Endodermal cell (in vitro differentiated cells): ENCODE measurements at regions not wholly inside any gene's neighbourhood (a gene's known extent, or its start where the extent isn't known, plus 50 kb on each side); places are given as distances from the start of the nearest gene placed in this dataset.
"Not testable (repeated sequence)": the region's sequence is repeated elsewhere in the genome, so short reads cannot be mapped to it uniquely, and the experiment has no call there.

Experiments
- DNase-seq: peaks from one replicate; pipeline ENCODE4 v3.0.0-alpha.2; 2017
- H3K27ac ChIP-seq: 2 replicates; pipeline ENCODE4 v1.5.1; 2013; ENCODE audit warnings: mild to moderate bottlenecking, low read depth, low read length, moderate library complexity
- H3K27me3 ChIP-seq: 2 replicates; pipeline ENCODE4 v1.6.1; 2013; ENCODE audit warnings: mild to moderate bottlenecking, low read length, moderate library complexity; ENCODE audit not compliant: insufficient read depth, control insufficient read depth, poor library complexity, severe bottlenecking
- H3K36me3 ChIP-seq: 2 replicates; pipeline ENCODE4 v1.7.0; 2013; ENCODE audit warnings: mild to moderate bottlenecking, low read length, moderate library complexity; ENCODE audit not compliant: control insufficient read depth, insufficient read depth
- H3K4me1 ChIP-seq: one replicate; pipeline ENCODE4 v1.7.0; 2013; ENCODE audit warnings: low read length; ENCODE audit not compliant: control insufficient read depth, insufficient read depth
- H3K4me3 ChIP-seq: 2 replicates; pipeline ENCODE4 v1.5.1; 2013; ENCODE audit warnings: mild to moderate bottlenecking, low read length, moderate library complexity
- H3K9ac ChIP-seq: 2 replicates; pipeline ENCODE4 v1.6.1; 2013; ENCODE audit warnings: mild to moderate bottlenecking, low read length, moderate library complexity; ENCODE audit not compliant: poor library complexity, severe bottlenecking; ENCODE audit errors: extremely low read depth
- H3K9me3 ChIP-seq: 2 replicates; pipeline ENCODE4 v1.6.1; 2013; ENCODE audit warnings: mild to moderate bottlenecking, low read length, moderate library complexity; ENCODE audit not compliant: control insufficient read depth
- H3K27ac Mint-ChIP-seq: 2 replicates; pipeline ENCODE4 v1.8.0; 2020; ENCODE audit warnings: mixed read lengths
- H3K27me3 Mint-ChIP-seq: 2 replicates; pipeline ENCODE4 v1.8.0; 2021; ENCODE audit warnings: mild to moderate bottlenecking, mixed read lengths; ENCODE audit not compliant: insufficient read depth
- H3K36me3 Mint-ChIP-seq: 2 replicates; pipeline ENCODE4 v1.8.0; 2020; ENCODE audit warnings: low read depth, mixed read lengths
- H3K4me1 Mint-ChIP-seq: 2 replicates; pipeline ENCODE4 v1.8.0; 2020; ENCODE audit warnings: mixed read lengths
- H3K4me3 Mint-ChIP-seq: 2 replicates; pipeline ENCODE4 v1.8.0; 2020; ENCODE audit warnings: mild to moderate bottlenecking, moderate library complexity, mixed read lengths
- H3K9me3 Mint-ChIP-seq: 2 replicates; pipeline ENCODE4 v1.8.0; 2020; ENCODE audit warnings: mild to moderate bottlenecking, mixed read lengths
- CTCF ChIP-seq: fragments of 200-600 bp; sonication (generic); conservative IDR thresholded peaks from 2 replicates; pipeline ENCODE4 v1.5.0; 2021; ENCODE audit warnings: antibody characterized with exemption, mild to moderate bottlenecking
- WGBS, 2 experiments: methylation state at CpG; one replicate each; pipeline versions ENCODE4 v1.1.5 to v1.1.7; 2013; ENCODE audit warnings: missing lambda C conversion rate in 2 of 2, mixed read lengths in 1 of 2; ENCODE audit not compliant: insufficient coverage in 1 of 2, insufficient read length in 1 of 2; 5-methylcytosine and 5-hydroxymethylcytosine counted together

DNA sequence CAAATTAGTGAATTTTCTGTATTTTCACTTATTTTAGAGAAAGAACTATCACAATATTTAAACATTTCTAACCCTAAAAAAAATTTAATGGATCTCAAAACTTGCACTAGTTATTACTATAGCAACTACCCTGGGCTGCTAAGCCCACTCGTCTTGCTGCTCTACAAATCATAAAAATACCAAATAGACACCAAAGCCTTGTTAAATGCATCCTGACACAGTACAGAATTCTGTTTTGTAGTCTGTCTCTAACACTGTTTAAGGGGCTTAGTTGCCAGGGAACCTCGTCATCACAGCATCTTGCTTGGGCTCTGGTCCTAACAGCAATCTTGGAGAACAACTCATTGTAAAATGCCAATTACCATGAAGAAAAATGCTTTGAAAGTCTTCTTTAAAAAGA, 56.9 kb upstream of the MBOAT1 start:
- 90 to 100% methylated on average over 1 to 2 of the region's 2 CpGs for WGBS, 2 experiments
- H3K4me3 ChIP-seq, result no peak overlapping the region
- H3K4me3 Mint-ChIP-seq, result no peak overlapping the region
- no peak overlapping the region for H3K27ac ChIP-seq
- H3K27me3 ChIP-seq, result no peaks in the 10 kb centered on the region
- H3K4me1 Mint-ChIP-seq, result peaks cover 32% of the 10 kb centered on the region
- no peaks in the 10 kb centered on the region for H3K36me3 ChIP-seq
- DNase-seq, result no peak
- no peaks in the 10 kb centered on the region for H3K36me3 Mint-ChIP-seq
- no peak overlapping the region for H3K9ac ChIP-seq
- TF ChIP-seq CTCF, result no peak
- H3K9me3 Mint-ChIP-seq, result peaks cover under 1% of the 10 kb centered on the region
- no peak overlapping the region for H3K27ac Mint-ChIP-seq
- peaks cover 2% of the 10 kb centered on the region for H3K9me3 ChIP-seq
- no peaks in the 10 kb centered on the region for H3K27me3 Mint-ChIP-seq
- H3K4me1 ChIP-seq, result no peaks in the 10 kb centered on the region

GRCh38 chr6:20271818-20272217, 59.5 kb upstream of the MBOAT1 start:
- Histone ChIP-seq H3K27ac (no peak overlapping the region), H3K4me3 (no peak overlapping the region), H3K9ac (peak overlapping the region; percentile 29), H3K36me3 (no peaks in the 10 kb centered on the region), H3K9me3 (peaks cover 3% of the 10 kb centered on the region), H3K27me3 (no peaks in the 10 kb centered on the region), H3K4me1 (no peaks in the 10 kb centered on the region)
- H3K36me3 Mint-ChIP-seq, result no peaks in the 10 kb centered on the region
- 64 to 85% methylated on average over 3 of the region's 3 CpGs for WGBS, 2 experiments
- no peaks in the 10 kb centered on the region for H3K27me3 Mint-ChIP-seq
- DNase-seq, result peak; percentile 58
- H3K27ac Mint-ChIP-seq, result peak overlapping the region; percentile 9
- H3K4me3 Mint-ChIP-seq, result no peak overlapping the region
- H3K4me1 Mint-ChIP-seq, result peaks cover 34% of the 10 kb centered on the region
- peaks cover 6% of the 10 kb centered on the region for H3K9me3 Mint-ChIP-seq
- TF ChIP-seq CTCF, result no peak

- Histone ChIP-seq H3K27ac (no peak overlapping the region), H3K9me3 (peaks cover 3% of the 10 kb centered on the region), H3K36me3 (no peaks in the 10 kb centered on the region), H3K4me3 (no peak overlapping the region), H3K4me1 (no peaks in the 10 kb centered on the region), H3K27me3 (no peaks in the 10 kb centered on the region), H3K9ac (no peak overlapping the region)
- TF ChIP-seq CTCF, result no peak
- Mint-ChIP-seq H3K36me3 (no peaks in the 10 kb centered on the region), H3K27ac (peak overlapping the region; percentile 69), H3K9me3 (peaks cover 6% of the 10 kb centered on the region), H3K4me1 (peaks cover 50% of the 10 kb centered on the region), H3K27me3 (no peaks in the 10 kb centered on the region), H3K4me3 (no peak overlapping the region)
- DNase-seq, result peak; percentile 71
- 78 to 84% methylated on average over 4 of the region's 4 CpGs for WGBS, 2 experiments
These were observed 61.9 kb upstream of the MBOAT1 start for GRCh38 chr6:20274137-20274536.

- not testable (repeated sequence) for H3K4me1 ChIP-seq, H3K36me3 ChIP-seq, H3K36me3 Mint-ChIP-seq, DNase-seq, H3K27me3 Mint-ChIP-seq, H3K9me3 Mint-ChIP-seq, H3K27ac Mint-ChIP-seq, H3K9ac ChIP-seq, H3K4me3 Mint-ChIP-seq, H3K27me3 ChIP-seq, H3K27ac ChIP-seq, H3K9me3 ChIP-seq
- WGBS, 2 experiments, result 97 to 100% methylated on average over 2 of the region's 2 CpGs
- peak overlapping the region; percentile 14 for H3K4me3 ChIP-seq
- H3K4me1 Mint-ChIP-seq, result peaks cover 59% of the 10 kb centered on the region
These were observed 63.6 kb upstream of the MBOAT1 start for GRCh38 chr6:20275837-20276236.

GRCh38 chr6:20277724-20278123, 65.5 kb upstream of the MBOAT1 start:
- not testable (repeated sequence) for H3K4me1 ChIP-seq, H3K9ac ChIP-seq, H3K27ac ChIP-seq, H3K27ac Mint-ChIP-seq, H3K4me3 Mint-ChIP-seq, H3K9me3 ChIP-seq, H3K4me3 ChIP-seq, H3K36me3 Mint-ChIP-seq, H3K27me3 Mint-ChIP-seq, H3K36me3 ChIP-seq, H3K27me3 ChIP-seq
- H3K4me1 Mint-ChIP-seq, result peaks cover 43% of the 10 kb centered on the region
- 89% methylated on average over 4 of the region's 6 CpGs; no CpG with 5 or more reads in 1 of the 2 experiments for WGBS, 2 experiments
- peak; percentile 59 for DNase-seq
- H3K9me3 Mint-ChIP-seq, result peaks cover 20% of the 10 kb centered on the region
